T-helper 1 cell (primary cell): ENCODE measurements at regions not wholly inside any gene's neighbourhood (a gene's known extent, or its start where the extent isn't known, plus 50 kb on each side); places are given as distances from the start of the nearest gene placed in this dataset.
"Not testable (repeated sequence)": the region's sequence is repeated elsewhere in the genome, so short reads cannot be mapped to it uniquely, and the experiment has no call there.

Source experiments
- DNase-seq, 5 donors: peaks; one replicate each; pipeline ENCODE4 v3.0.0-alpha.2; 2012 to 2020

GRCh38 chr17:62150471-62150870 is 85.4 kb upstream of the MED13 start:
- no peak for DNase-seq

GRCh38 chr17:62149961-62150360 is 84.9 kb upstream of the MED13 start:
- DNase-seq: no peak

DNA sequence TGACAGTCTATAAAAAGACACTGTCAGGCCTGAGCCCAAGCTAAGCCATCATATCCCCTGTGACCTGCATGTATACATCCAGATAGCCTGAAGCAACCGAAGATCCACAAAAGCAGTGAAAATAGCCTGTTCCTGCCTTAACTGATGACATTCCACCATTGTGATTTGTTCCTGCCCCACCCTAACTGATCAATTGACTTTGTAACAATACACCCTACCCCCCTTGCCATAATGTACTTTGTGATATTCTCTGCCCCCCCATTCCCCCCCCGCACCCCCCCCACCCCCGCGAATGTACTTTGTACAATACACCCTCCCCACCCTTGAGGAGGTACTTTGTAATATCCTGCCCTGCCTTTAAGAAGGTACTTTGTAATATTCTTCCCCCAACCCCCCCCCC is 82.2 kb upstream of the MED13 start:
- DNase-seq: no peak

- DNase-seq: no peak
Measured at GRCh38 chr17:62140836-62141235, 75.8 kb upstream of the MED13 start.

- no peak for DNase-seq
Measured at GRCh38 chr17:62140376-62140775, 75.3 kb upstream of the MED13 start.

GRCh38 chr17:62139690-62140354 is 74.7 kb upstream of the MED13 start:
- DNase-seq: not testable (repeated sequence)

DNA sequence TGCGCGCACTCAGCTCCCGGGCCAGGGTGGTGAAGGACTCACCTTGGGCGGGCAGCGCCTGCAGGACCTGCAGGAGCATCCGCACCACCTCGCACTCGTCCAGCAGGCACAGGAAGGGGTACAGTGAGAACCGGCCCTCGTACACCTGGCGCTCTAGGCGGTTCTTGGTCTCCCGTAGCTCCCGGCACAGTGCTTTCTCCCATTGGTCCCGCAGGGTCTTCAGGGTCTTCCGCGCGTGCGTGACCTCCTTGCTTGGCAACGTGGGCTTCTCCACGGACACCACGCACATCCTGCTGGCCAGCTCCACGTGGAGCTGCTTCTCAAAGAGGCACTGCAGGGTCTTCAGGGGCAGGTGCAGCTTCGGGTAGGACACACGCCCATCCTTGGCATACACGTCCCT is 74.1 kb upstream of the MED13 start:
- DNase-seq: no peak

- peak in 1 of 5 donors; percentile 25 for DNase-seq
Measured at GRCh38 chr17:62138676-62139121, 73.6 kb upstream of the MED13 start.

DNA sequence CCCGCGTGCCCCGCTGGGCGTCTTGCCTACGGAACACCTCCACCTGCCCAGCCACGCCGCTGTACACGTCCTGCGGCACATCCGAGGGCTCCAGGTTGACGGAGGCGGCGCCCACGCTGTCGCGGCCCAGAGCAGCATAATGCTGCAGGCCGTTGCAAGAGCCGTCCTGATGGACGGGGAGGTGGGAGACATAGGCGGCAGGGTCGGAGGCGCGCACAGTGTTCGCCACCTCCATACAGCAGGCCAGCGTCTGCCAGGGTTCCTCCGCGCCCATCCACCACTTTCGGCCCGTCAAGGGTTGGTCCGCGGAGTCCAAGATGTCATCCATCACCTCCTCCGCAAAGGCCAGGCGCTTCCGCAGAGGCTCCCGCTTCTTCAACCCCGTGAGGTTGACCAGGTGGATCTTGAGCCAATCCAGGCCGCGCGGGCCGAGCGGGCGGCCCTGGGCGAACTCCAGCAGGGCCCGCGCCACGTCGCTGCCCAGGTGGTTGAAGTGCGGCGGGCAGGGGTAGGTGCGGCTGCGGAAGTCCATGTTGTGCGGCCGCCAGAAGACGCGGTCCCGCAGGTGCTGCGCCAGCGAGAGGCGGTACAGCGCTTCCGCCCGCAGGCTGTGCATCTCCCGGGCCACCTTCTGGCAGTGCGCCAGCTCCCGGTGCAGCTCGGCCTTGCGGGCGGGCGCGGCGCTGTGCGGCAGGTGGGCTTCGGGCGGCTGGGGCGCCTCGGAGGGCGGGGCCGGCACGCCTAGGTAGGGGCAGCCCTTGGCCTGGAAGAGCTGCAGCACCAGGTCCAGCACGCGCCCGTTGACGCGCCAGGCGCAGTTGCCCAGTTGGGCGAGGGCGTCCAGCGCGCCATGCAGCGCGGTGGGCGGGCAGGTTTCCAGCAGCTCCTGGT is 72.9 kb upstream of the MED13 start:
- peak in 1 of 5 donors; percentile 29 for DNase-seq

- DNase-seq: not testable (repeated sequence)
Measured at GRCh38 chr17:62137013-62137733, 72.1 kb upstream of the MED13 start.

DNA sequence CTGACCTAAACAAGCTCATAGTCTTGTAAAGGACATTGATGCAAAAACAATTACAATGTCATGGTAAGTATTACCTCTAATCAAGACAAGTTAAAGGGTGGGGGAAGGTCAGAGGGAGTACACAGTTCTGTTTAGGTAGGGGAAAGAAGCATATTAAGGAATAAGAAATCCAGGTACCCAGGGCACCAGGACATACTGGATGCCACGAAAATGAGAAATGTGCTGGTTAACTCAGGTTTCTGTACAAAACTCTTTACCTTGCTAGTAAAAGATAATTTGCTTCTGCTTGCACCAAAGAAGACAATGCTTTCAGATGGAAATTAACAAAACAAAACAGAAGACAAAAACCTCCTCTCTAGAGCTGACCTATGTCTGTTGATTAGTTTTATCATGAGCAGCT is 70.7 kb upstream of the MED13 start:
- DNase-seq: no peak

GRCh38 chr17:62135096-62135495 is 70.0 kb upstream of the MED13 start:
- not testable (repeated sequence) for DNase-seq

DNA sequence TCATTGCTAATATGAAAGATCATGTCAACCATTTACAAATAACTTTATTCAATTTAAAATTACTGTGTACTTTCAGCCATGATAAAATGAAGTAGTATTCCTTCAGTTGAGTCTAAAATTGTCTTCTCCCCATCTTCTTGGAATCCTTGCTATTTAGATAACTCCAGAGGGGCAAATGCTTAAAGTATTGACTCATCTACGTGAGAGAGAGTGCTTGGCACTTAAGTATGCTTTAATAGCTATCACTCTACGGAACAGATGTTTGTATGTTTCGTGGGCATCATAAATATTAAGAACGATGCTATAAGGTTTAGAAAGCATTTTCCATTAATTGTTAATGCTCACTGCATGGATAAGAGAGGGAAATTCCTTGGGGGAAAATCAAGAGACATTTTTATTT is 69.3 kb upstream of the MED13 start:
- no peak for DNase-seq

DNA sequence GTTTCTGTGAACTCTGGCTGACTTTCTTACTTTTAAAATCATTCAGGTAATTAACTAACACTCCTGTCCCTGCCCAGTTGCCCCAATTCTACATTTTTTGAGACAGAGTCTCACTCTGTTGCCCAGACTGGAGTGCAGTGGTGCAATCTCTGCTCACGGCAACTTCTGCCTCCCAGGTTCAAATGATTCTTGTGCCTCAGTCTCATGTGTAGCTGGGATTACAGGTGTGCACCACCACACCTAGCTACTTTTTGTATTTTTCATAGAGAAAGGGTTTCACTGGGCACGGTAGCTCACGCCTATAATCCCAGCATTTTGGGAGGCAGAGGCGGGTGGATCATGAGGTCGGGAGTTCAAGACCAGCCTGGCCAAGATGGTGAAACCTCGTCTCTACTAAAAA is 66.2 kb upstream of the MED13 start:
- DNase-seq: not testable (repeated sequence)

DNA sequence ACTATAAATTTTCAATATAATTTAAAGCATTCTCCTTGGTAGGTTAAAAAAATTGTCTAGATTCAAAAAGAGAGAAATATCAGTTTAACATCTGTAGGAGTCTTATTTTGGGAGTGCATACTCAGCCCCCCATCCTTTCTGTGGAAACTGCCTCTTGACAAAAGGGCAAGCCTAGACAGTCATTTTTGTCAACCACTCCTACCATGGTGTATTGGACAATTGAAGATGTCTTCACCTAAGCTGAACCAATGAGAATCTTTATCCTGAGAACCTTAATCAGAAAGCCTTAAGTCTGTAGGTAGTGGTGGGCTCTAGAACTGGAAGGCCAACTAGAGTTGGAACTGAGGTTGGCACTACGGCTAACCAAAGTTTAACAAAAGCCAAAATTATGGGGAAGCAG is 65.7 kb upstream of the MED13 start:
- no peak for DNase-seq

DNA sequence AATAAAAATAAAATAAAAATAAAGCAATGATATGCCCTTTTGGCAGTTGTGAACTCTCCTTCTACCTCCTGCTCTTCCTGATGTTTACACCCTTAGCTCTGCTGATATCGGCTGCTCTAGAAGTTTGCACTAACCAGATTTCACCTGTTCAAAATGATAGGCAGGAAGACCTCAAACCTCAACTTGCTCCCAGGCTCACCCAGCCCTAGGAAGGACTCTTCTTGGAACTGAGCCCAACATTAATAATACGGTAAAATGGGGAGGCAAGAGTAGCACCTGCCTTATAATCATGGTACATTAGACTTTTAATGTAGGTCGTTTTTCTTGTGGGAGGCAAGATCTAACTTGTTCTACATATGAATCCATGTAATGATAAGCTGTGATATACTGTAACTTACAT is 61.2 kb upstream of the MED13 start:
- DNase-seq: no peak

GRCh38 chr17:62125307-62125706 is 60.2 kb upstream of the MED13 start:
- DNase-seq: no peak

DNA sequence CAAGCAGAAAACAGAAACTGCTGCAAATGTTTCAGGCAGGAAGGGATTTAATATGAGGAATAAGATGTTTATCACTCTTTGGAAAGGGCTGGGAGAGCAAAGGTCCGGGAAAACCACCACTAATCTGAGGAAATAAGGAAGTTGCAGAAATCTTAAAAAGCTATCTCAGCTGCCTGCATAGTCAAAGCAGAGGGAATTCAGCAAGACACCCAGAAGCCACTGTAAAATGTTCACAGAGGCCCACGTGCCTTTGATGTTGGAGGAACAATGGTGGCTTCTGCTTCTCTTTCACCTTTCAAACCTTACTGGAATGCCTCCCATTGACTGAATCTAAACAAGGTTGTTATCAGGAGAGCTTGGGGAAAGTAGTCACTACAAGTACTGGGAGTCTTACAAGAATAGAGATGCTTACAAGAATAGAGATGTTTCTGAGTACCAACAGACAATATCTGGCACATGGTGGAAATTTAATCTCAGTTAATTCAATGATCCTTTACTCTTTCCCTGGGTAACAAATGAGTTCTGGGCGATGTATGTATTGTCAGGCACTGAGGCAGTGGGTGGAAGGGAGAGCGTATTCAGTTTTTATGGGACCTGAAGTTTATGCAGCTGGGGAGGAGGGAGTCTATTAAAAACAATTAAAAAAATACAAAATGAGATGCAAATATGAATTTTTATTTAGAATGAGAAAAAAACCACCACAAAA is 56.1 kb upstream of the MED13 start:
- peak in 1 of 5 donors; percentile 24 for DNase-seq

- DNase-seq: peak in 1 of 5 donors; percentile 75
Measured at GRCh38 chr17:62119373-62119772, 54.3 kb upstream of the MED13 start.
